GM18951 (cell line): ENCODE measurements at regions not wholly inside any gene's neighbourhood (a gene's known extent, or its start where the extent isn't known, plus 50 kb on each side); places are given as distances from the start of the nearest gene placed in this dataset.

Experiments
- POLR2A ChIP-seq: IDR thresholded peaks from 4 replicates; pipeline ENCODE4 v1.6.1; 2011; ENCODE audit warnings: mild to moderate bottlenecking; ENCODE audit not compliant: insufficient read length, insufficient read depth; ENCODE audit errors: extremely low read depth
- in situ Hi-C: fragments of 300-500 bp; cut with MboI; formaldehyde crosslinking; loops from one replicate; pipeline ENCODE4 v1.12.0; 2022; ENCODE audit warnings: low sequenced_read_pairs, mixed read lengths, inconsistent platforms; ENCODE audit not compliant: unreplicated experiment

- in situ Hi-C loops, result no loop called here
- no peak for TF ChIP-seq POLR2A
Measured at GRCh38 chr19:30266687-30267086, 105.5 kb upstream of the ZNF536 start.

GRCh38 chr19:30267332-30267731 is 104.9 kb upstream of the ZNF536 start:
- TF ChIP-seq POLR2A, result no peak
- in situ Hi-C loops, result no loop called here

GRCh38 chr19:30268601-30269000 is 103.6 kb upstream of the ZNF536 start:
- TF ChIP-seq POLR2A, result no peak
- in situ Hi-C loops, result no loop called here

GRCh38 chr19:30269638-30270037 is 102.5 kb upstream of the ZNF536 start:
- in situ Hi-C loops, result no loop called here

GRCh38 chr19:30271816-30272215 is 100.4 kb upstream of the ZNF536 start:
- in situ Hi-C loops, result no loop called here
- TF ChIP-seq POLR2A, result no peak

More at GRCh38 chr19:30269638-30270037, 102.5 kb upstream of the ZNF536 start:
- no peak for TF ChIP-seq POLR2A

GRCh38 chr19:30272554-30272953 is 99.6 kb upstream of the ZNF536 start:
- no peak for TF ChIP-seq POLR2A
- in situ Hi-C loops, result no loop called here

- no peak for TF ChIP-seq POLR2A
- in situ Hi-C loops, result no loop called here
Measured at GRCh38 chr19:30273184-30273583, 99.0 kb upstream of the ZNF536 start.

- TF ChIP-seq POLR2A, result no peak
- in situ Hi-C loops, result no loop called here
Measured at GRCh38 chr19:30274987-30275386, 97.2 kb upstream of the ZNF536 start.

- in situ Hi-C loops, result no loop called here
- TF ChIP-seq POLR2A, result no peak
Measured at GRCh38 chr19:30276011-30276882, 95.9 kb upstream of the ZNF536 start.

- in situ Hi-C loops, result no loop called here
- no peak for TF ChIP-seq POLR2A
Measured at GRCh38 chr19:30276883-30277280, 95.3 kb upstream of the ZNF536 start.

- in situ Hi-C loops, result no loop called here
- no peak for TF ChIP-seq POLR2A
Measured at GRCh38 chr19:30277941-30278881, 94.0 kb upstream of the ZNF536 start.

GRCh38 chr19:30278882-30279254 is 93.3 kb upstream of the ZNF536 start:
- in situ Hi-C loops, result no loop called here

GRCh38 chr19:30280018-30280417 is 92.2 kb upstream of the ZNF536 start:
- in situ Hi-C loops, result no loop called here
- no peak for TF ChIP-seq POLR2A

More at GRCh38 chr19:30278882-30279254, 93.3 kb upstream of the ZNF536 start:
- TF ChIP-seq POLR2A, result no peak
